ENCODE measurements at regions not wholly inside any gene's neighbourhood (a gene's known extent, or its start where the extent isn't known, plus 50 kb on each side); places are given as distances from the start of the nearest gene placed in this dataset.

GRCh38 chr7:46386428-46387399 is 465.6 kb upstream of the IGFBP3 start:
- no peak overlapping the region for H3K4me3 ChIP-seq (ENCODE audit: low read length)
- DNase-seq (ENCODE audit: low read depth), result no peak
- TF ChIP-seq CTCF (conservative IDR thresholded peaks at IDR 0.05; ENCODE audit: low read depth, low read length), result no peak

DNA sequence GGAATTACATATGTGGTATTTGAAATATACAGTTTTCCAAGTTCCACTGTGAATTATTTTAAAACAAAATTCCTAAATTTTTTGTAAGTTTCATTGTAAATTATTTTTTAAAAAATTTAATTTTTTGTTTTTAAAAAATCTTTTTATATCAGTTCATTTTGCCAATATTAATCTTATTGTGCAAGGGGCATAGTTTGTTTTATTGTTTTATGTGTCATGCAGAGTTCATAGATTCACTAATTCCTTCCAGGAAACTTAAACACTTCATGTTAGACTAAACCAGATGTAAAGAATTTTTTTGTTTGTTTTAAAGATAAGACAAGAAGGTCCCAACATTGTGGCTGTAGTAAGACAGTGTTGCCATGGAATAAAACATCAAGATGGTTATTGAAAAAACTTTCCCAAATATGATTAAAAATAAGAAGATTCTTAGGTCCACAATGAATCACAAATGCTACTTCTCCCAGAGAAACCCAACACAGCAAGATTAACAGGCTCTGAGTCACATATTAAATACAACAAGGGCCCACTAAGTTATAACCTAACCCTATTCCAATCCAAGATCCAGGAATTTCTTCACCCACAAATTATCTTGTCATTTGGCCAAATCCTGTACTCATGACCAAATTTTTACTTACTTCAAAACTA is 464.7 kb upstream of the IGFBP3 start:
- no peak for TF ChIP-seq CTCF (conservative IDR thresholded peaks at IDR 0.05; ENCODE audit: low read depth, low read length)

GRCh38 chr7:46383605-46384004 is 462.5 kb upstream of the IGFBP3 start:
- peak; percentile 39 for DNase-seq (ENCODE audit: low read depth)
- TF ChIP-seq CTCF (conservative IDR thresholded peaks at IDR 0.05; ENCODE audit: low read depth, low read length), result no peak
- no peak overlapping the region for H3K4me3 ChIP-seq (ENCODE audit: low read length)

More for the DNA sequence above, 464.7 kb upstream of the IGFBP3 start:
- no peak overlapping the region for H3K4me3 ChIP-seq (ENCODE audit: low read length)
- DNase-seq (ENCODE audit: low read depth), result no peak

DNA sequence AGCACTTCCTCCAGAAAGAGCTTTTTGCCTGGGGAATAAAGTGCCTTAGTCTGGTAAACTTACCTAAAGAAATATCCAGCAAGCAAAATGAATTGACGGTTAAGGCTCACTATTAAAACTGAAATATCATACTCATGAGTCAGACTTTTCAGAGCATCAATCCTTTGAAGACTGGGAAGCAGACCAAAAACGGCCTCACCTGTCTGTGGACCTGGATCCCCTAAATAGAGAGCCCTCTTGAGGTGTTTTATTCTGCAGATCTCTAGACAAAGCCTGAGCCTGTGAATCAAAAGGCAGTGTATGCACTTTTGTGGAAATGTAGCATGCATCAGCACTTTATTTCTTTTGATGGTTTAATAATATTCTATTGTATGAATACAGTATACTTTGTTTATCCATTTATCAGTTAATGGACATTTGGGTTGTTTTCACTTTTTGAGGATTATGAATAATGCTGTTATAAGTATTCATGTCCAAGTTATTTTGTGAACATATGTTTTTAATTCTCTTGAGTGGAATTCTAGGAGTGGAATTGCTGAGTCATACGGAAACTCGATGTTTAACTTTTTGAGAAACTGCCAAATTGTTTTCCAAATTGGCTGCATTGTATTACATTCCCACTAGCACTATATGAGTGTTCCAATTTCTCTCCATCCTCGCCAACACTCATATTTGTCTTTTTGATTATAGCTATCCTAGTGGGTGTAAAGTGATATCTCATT is 449.0 kb upstream of the IGFBP3 start:
- no peak for TF ChIP-seq CTCF (conservative IDR thresholded peaks at IDR 0.05; ENCODE audit: low read depth, low read length)
- no peak for DNase-seq (ENCODE audit: low read depth)
- no peak overlapping the region for H3K4me3 ChIP-seq (ENCODE audit: low read length)

DNA sequence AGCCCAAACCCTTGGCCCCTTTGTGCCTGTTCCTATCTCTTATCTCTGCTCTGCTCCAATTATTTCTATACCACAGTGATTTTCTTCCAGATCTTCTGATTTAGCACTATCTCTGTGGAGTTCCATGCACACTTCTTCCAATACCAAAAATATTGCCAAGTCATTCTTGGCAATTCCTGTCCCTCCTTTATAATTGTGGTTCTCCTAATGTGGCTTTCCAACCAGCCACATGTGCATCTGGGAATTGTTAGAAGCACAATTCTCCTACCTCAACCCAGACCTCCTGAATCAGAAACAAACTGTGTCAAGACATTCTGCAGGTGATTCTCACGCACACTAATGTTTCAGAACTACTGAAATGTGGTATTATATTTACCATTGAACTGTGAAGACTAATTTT is 447.8 kb upstream of the IGFBP3 start:
- TF ChIP-seq CTCF (conservative IDR thresholded peaks at IDR 0.05; ENCODE audit: low read depth, low read length), result no peak
- no peak for DNase-seq (ENCODE audit: low read depth)
- H3K4me3 ChIP-seq (ENCODE audit: low read length), result no peak overlapping the region

DNA sequence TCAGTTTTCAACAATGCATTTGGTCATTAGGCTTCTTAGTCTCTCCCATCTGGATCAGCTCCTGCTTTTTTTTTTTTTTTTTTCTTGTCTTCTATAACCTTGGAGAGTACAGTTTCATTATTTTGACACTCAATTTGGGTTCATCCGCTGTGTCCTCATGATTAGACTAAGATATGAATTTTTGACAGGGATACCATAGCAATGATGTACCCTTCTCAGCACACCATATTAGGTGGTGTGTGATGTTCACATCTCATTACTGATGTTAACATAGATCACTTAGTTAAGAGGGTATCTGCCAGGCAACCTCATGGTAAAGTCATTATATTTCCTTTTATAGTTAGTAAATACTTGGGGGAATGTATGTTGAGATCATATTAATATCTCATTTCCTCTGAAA is 445.5 kb upstream of the IGFBP3 start:
- TF ChIP-seq CTCF (conservative IDR thresholded peaks at IDR 0.05; ENCODE audit: low read depth, low read length), result no peak
- no peak for DNase-seq (ENCODE audit: low read depth)
- no peak overlapping the region for H3K4me3 ChIP-seq (ENCODE audit: low read length)

Data from retinal pigment epithelial cell (primary cell).